Mesenchymal stem cell (in vitro differentiated cells and primary cell): ENCODE measurements at regions not wholly inside any gene's neighbourhood (a gene's known extent, or its start where the extent isn't known, plus 50 kb on each side); places are given as distances from the start of the nearest gene placed in this dataset.
A peak's percentile ranks its signal among the peaks of the same experiment; 100 is the strongest.

Experiments used
- DNase-seq: peaks from one replicate; pipeline ENCODE4 v3.0.0-alpha.2; 2013
- H2AFZ ChIP-seq: one replicate; pipeline ENCODE4 v1.6.1; 2013; ENCODE audit warnings: low read depth, mild to moderate bottlenecking, control low read depth, inconsistent platforms, low read length, moderate library complexity
- H2AK5ac ChIP-seq: 2 replicates; pipeline ENCODE4 v1.6.1; 2013; ENCODE audit warnings: low read length, moderate library complexity, mild to moderate bottlenecking, inconsistent platforms; ENCODE audit not compliant: severe bottlenecking
- H2BK120ac ChIP-seq: one replicate; pipeline ENCODE4 v1.6.1; 2013; ENCODE audit warnings: low read depth, mild to moderate bottlenecking, inconsistent platforms, low read length, moderate library complexity
- H2BK12ac ChIP-seq, 2 experiments: one replicate each; pipeline ENCODE4 v1.6.1; 2013; ENCODE audit warnings: inconsistent platforms in 2 of 2, low read length in 2 of 2, mild to moderate bottlenecking in 2 of 2, moderate library complexity in 2 of 2, control low read depth in 1 of 2
- H2BK15ac ChIP-seq: one replicate; pipeline ENCODE4 v1.6.1; 2013; ENCODE audit warnings: mild to moderate bottlenecking, low read depth, inconsistent platforms; ENCODE audit not compliant: poor library complexity, severe bottlenecking
- H2BK5ac ChIP-seq: 2 replicates; pipeline ENCODE4 v1.6.1; 2013; ENCODE audit warnings: low read depth, mild to moderate bottlenecking, low read length, control low read depth, inconsistent platforms; ENCODE audit not compliant: poor library complexity, severe bottlenecking
- H3K14ac ChIP-seq, 2 experiments: one replicate each; pipeline ENCODE4 v1.6.1; 2013; ENCODE audit warnings: inconsistent platforms in 2 of 2, low read length in 2 of 2, control low read depth in 1 of 2, mild to moderate bottlenecking in 1 of 2, moderate library complexity in 1 of 2
- H3K18ac ChIP-seq, 2 experiments: one replicate each; pipeline ENCODE4 v1.6.1; 2013; ENCODE audit warnings: inconsistent platforms in 2 of 2, low read length in 2 of 2, control low read depth in 1 of 2, low read depth in 1 of 2, mild to moderate bottlenecking in 1 of 2
- H3K23ac ChIP-seq, 2 experiments: one replicate each; pipeline ENCODE4 v1.6.1; 2013; ENCODE audit warnings: inconsistent platforms in 2 of 2, low read length in 2 of 2, mild to moderate bottlenecking in 2 of 2, moderate library complexity in 2 of 2, control low read depth in 1 of 2
- H3K27ac ChIP-seq: 2 replicates; pipeline ENCODE4 v1.5.1; 2013; ENCODE audit warnings: mild to moderate bottlenecking, moderate library complexity, low read length, control low read depth, inconsistent platforms; ENCODE audit not compliant: poor library complexity, severe bottlenecking
- H3K27me3 ChIP-seq, 2 experiments: 2 replicates each; pipeline versions ENCODE4 v1.6.1 to v1.7.0; 2013; ENCODE audit warnings: low read length in 2 of 2, mild to moderate bottlenecking in 2 of 2, moderate library complexity in 2 of 2, control low read depth in 1 of 2, inconsistent platforms in 1 of 2; ENCODE audit not compliant: control insufficient read depth in 1 of 2, insufficient read depth in 1 of 2
- H3K36me3 ChIP-seq, 2 experiments: 2 replicates each; pipeline versions ENCODE4 v1.6.1 to v1.7.0; 2013; ENCODE audit warnings: low read length in 2 of 2, control low read depth in 1 of 2, inconsistent platforms in 1 of 2, low read depth in 1 of 2, mild to moderate bottlenecking in 1 of 2; ENCODE audit not compliant: insufficient read depth in 2 of 2, control insufficient read depth in 1 of 2
- H3K4ac ChIP-seq, 2 experiments: one replicate each; pipeline ENCODE4 v1.6.1; 2013; ENCODE audit warnings: inconsistent platforms in 2 of 2, low read length in 2 of 2, mild to moderate bottlenecking in 2 of 2, moderate library complexity in 2 of 2, control low read depth in 1 of 2, low read depth in 1 of 2
- H3K4me1 ChIP-seq: 2 replicates; pipeline ENCODE4 v1.6.1; 2013; ENCODE audit warnings: low read depth, low read length, control low read depth; ENCODE audit not compliant: control insufficient read depth, insufficient read depth
- H3K4me2 ChIP-seq: 2 replicates; pipeline ENCODE4 v1.6.1; 2013; ENCODE audit warnings: low read length, mild to moderate bottlenecking, inconsistent platforms; ENCODE audit not compliant: poor library complexity, severe bottlenecking
- H3K4me3 ChIP-seq, 2 experiments: 2 replicates each; pipeline versions ENCODE4 v1.5.1 to v1.7.0; 2013; ENCODE audit warnings: low read length in 2 of 2, mild to moderate bottlenecking in 2 of 2, control low read depth in 1 of 2, low read depth in 1 of 2; ENCODE audit not compliant: insufficient read depth in 1 of 2
- H3K79me1 ChIP-seq: replicated peaks from 2 replicates; pipeline ENCODE4 v1.6.1; 2013; ENCODE audit warnings: mild to moderate bottlenecking, control low read depth, low read length, inconsistent platforms; ENCODE audit not compliant: poor library complexity, severe bottlenecking
- H3K9ac ChIP-seq: 2 replicates; pipeline ENCODE4 v1.7.0; 2013; ENCODE audit warnings: mild to moderate bottlenecking, low read length, moderate library complexity
- H3K9me3 ChIP-seq: 2 replicates; pipeline ENCODE4 v1.7.0; 2013; ENCODE audit warnings: mild to moderate bottlenecking, low read length; ENCODE audit not compliant: control insufficient read depth
- H4K8ac ChIP-seq: one replicate; pipeline ENCODE4 v1.6.1; 2013; ENCODE audit warnings: inconsistent platforms, mild to moderate bottlenecking, low read length, moderate library complexity
- H4K91ac ChIP-seq: one replicate; pipeline ENCODE4 v1.6.1; 2013; ENCODE audit warnings: mild to moderate bottlenecking, low read length, inconsistent platforms
- WGBS: methylation state at CpG from one replicate; pipeline ENCODE4 v1.1.7; 2013; ENCODE audit warnings: mixed read lengths; 5-methylcytosine and 5-hydroxymethylcytosine counted together

GRCh38 chr10:14396411-14397048, 65.8 kb upstream of the FRMD4A start:
- Histone ChIP-seq H4K91ac (no peak overlapping the region), H3K4me3 (no peak overlapping the region), H3K9me3 (peaks cover 36% of the 10 kb centered on the region), H3K23ac (no peak overlapping the region), H3K18ac (no peak overlapping the region), H4K8ac (no peak overlapping the region), H3K4me2 (no peak overlapping the region), H2AFZ (no peak overlapping the region), H3K4ac (no peak overlapping the region), H3K27me3 (peaks cover 0 to 74% of the 10 kb centered on the region in 2 experiments), H3K4me1 (peaks cover 5% of the 10 kb centered on the region), H3K27ac (peak overlapping the region; percentile 97), H3K36me3 (no peaks in the 10 kb centered on the region), H2BK12ac (no peak overlapping the region), H3K79me1 (no peaks in the 10 kb centered on the region), H2AK5ac (peak overlapping the region; percentile 13), H3K14ac (no peak overlapping the region), H2BK15ac (no peak overlapping the region), H2BK120ac (no peak overlapping the region), H2BK5ac (peak overlapping the region; percentile 90), H3K9ac (peak overlapping the region; percentile 23)
- 69% methylated on average over 7 of the region's 7 CpGs for WGBS
- no peak for DNase-seq

DNA sequence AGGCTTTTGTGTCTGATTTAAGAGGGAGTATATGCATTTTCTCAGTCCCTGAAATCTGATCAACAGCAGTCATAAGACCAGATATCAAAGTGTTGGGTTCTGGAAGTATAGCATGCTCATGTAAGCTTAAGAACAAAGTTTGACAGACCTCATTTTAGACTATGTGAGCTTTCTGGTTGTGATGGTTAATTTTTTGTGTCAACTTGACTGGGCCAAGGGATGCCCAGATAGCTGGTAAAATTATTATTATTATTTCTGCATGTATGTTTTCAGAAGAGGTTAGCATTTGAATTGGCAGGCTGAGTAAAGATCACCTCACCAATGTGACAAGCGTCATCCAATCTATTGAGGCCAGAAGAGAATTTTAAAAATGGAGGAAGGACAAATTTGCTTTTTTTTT, 63.5 kb upstream of the FRMD4A start:
- H3K9me3 ChIP-seq, result peaks cover 32% of the 10 kb centered on the region
- no peaks in the 10 kb centered on the region for H3K79me1 ChIP-seq
- H3K27ac ChIP-seq, result no peak overlapping the region
- peaks cover 0 to 74% of the 10 kb centered on the region in 2 experiments for H3K27me3 ChIP-seq
- H2BK120ac ChIP-seq, result no peak overlapping the region
- no peak overlapping the region for H3K4me2 ChIP-seq
- no peak overlapping the region for H4K8ac ChIP-seq
- H3K4me3 ChIP-seq, result no peak overlapping the region
- no peak overlapping the region for H2BK15ac ChIP-seq
- H3K18ac ChIP-seq, result no peak overlapping the region
- no peak overlapping the region for H2BK12ac ChIP-seq
- no peak overlapping the region for H2BK5ac ChIP-seq
- H3K36me3 ChIP-seq, result no peaks in the 10 kb centered on the region
- no peak for DNase-seq
- no peak overlapping the region for H3K23ac ChIP-seq
- peaks cover 5% of the 10 kb centered on the region for H3K4me1 ChIP-seq
- H3K9ac ChIP-seq, result no peak overlapping the region
- no peak overlapping the region for H2AFZ ChIP-seq
- no peak overlapping the region for H2AK5ac ChIP-seq
- H3K14ac ChIP-seq, result no peak overlapping the region
- H4K91ac ChIP-seq, result no peak overlapping the region
- WGBS, result 100% methylated on average over 1 of the region's 1 CpG
- no peak overlapping the region for H3K4ac ChIP-seq

GRCh38 chr10:14391342-14391741, 60.6 kb upstream of the FRMD4A start:
- no peak overlapping the region for H3K23ac ChIP-seq
- H2AK5ac ChIP-seq, result no peak overlapping the region
- H3K14ac ChIP-seq, result no peak overlapping the region
- H3K27ac ChIP-seq, result no peak overlapping the region
- H2BK15ac ChIP-seq, result no peak overlapping the region
- 84% methylated on average over 6 of the region's 6 CpGs for WGBS
- no peaks in the 10 kb centered on the region for H3K79me1 ChIP-seq
- H2BK12ac ChIP-seq, result no peak overlapping the region
- H3K18ac ChIP-seq, result no peak overlapping the region
- H2BK5ac ChIP-seq, result no peak overlapping the region
- DNase-seq, result no peak
- no peak overlapping the region for H4K91ac ChIP-seq
- no peak overlapping the region for H3K4me2 ChIP-seq
- H4K8ac ChIP-seq, result no peak overlapping the region
- peaks cover 32% of the 10 kb centered on the region for H3K9me3 ChIP-seq
- H3K4me1 ChIP-seq, result peaks cover 3% of the 10 kb centered on the region
- no peaks in the 10 kb centered on the region for H3K36me3 ChIP-seq
- no peak overlapping the region for H2BK120ac ChIP-seq
- no peak overlapping the region for H3K4me3 ChIP-seq
- H2AFZ ChIP-seq, result no peak overlapping the region
- peaks cover 0 to 76% of the 10 kb centered on the region in 2 experiments for H3K27me3 ChIP-seq
- H3K4ac ChIP-seq, result no peak overlapping the region
- no peak overlapping the region for H3K9ac ChIP-seq

- peaks cover 2% of the 10 kb centered on the region for H3K4me1 ChIP-seq
- H3K18ac ChIP-seq, result no peak overlapping the region
- peaks cover 28% of the 10 kb centered on the region for H3K9me3 ChIP-seq
- no peak overlapping the region for H3K4me2 ChIP-seq
- H2AK5ac ChIP-seq, result no peak overlapping the region
- H2BK120ac ChIP-seq, result no peak overlapping the region
- H4K8ac ChIP-seq, result no peak overlapping the region
- H2BK5ac ChIP-seq, result no peak overlapping the region
- H3K4ac ChIP-seq, result no peak overlapping the region
- WGBS, result 100% methylated on average over 1 of the region's 2 CpGs
- H2AFZ ChIP-seq, result no peak overlapping the region
- no peaks in the 10 kb centered on the region for H3K36me3 ChIP-seq
- peaks cover 0 to 77% of the 10 kb centered on the region in 2 experiments for H3K27me3 ChIP-seq
- H3K23ac ChIP-seq, result no peak overlapping the region
- DNase-seq, result no peak
- H4K91ac ChIP-seq, result no peak overlapping the region
- H3K14ac ChIP-seq, result no peak overlapping the region
- H3K9ac ChIP-seq, result no peak overlapping the region
- H3K27ac ChIP-seq, result no peak overlapping the region
- H3K79me1 ChIP-seq, result no peaks in the 10 kb centered on the region
- H2BK15ac ChIP-seq, result no peak overlapping the region
- no peak overlapping the region for H3K4me3 ChIP-seq
- H2BK12ac ChIP-seq, result no peak overlapping the region
Observed at GRCh38 chr10:14389981-14390590, 59.4 kb upstream of the FRMD4A start.
